Upper lobe of left lung (tissue), 4 donors: ENCODE measurements at regions not wholly inside any gene's neighbourhood (a gene's known extent, or its start where the extent isn't known, plus 50 kb on each side); places are given as distances from the start of the nearest gene placed in this dataset.

ENCODE experiments used
- POLR2A ChIP-seq, 4 donors: fragments of 450-650 bp; IDR thresholded peaks; one replicate each; pipeline ENCODE4 v1.5.1; 2016 to 2017; ENCODE audit warnings: antibody characterized with exemption in 4 of 4, mild to moderate bottlenecking in 2 of 4
- POLR2AphosphoS5 ChIP-seq, 2 donors: sonication (generic); formaldehyde crosslinking; IDR thresholded peaks; one replicate each; pipeline ENCODE4 v1.5.1; 2017; ENCODE audit warnings: antibody characterized with exemption in 2 of 2
- TF ChIP-seq, protein P1 (sequence below), 6 experiments: fragments of 450-650 bp in 4 of 6; fragments of 200-600 bp in 2 of 6; sonication (generic) in 2 of 6; IDR thresholded peaks; one replicate each; pipeline ENCODE4 v1.5.1; 2016 to 2019; ENCODE audit warnings: antibody characterized with exemption in 6 of 6

- TF ChIP-seq, protein P1, sequence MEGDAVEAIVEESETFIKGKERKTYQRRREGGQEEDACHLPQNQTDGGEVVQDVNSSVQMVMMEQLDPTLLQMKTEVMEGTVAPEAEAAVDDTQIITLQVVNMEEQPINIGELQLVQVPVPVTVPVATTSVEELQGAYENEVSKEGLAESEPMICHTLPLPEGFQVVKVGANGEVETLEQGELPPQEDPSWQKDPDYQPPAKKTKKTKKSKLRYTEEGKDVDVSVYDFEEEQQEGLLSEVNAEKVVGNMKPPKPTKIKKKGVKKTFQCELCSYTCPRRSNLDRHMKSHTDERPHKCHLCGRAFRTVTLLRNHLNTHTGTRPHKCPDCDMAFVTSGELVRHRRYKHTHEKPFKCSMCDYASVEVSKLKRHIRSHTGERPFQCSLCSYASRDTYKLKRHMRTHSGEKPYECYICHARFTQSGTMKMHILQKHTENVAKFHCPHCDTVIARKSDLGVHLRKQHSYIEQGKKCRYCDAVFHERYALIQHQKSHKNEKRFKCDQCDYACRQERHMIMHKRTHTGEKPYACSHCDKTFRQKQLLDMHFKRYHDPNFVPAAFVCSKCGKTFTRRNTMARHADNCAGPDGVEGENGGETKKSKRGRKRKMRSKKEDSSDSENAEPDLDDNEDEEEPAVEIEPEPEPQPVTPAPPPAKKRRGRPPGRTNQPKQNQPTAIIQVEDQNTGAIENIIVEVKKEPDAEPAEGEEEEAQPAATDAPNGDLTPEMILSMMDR (IDR thresholded peaks at IDR 0.05), result no peak
- TF ChIP-seq POLR2A (IDR thresholded peaks at IDR 0.05) (no peak), POLR2AphosphoS5 (IDR thresholded peaks at IDR 0.05) (no peak)
Observed at GRCh38 chr10:44792119-44792775, 118.9 kb upstream of the TMEM72 start.
